ENCODE measurements at regions not wholly inside any gene's neighbourhood (a gene's known extent, or its start where the extent isn't known, plus 50 kb on each side); places are given as distances from the start of the nearest gene placed in this dataset.

DNA sequence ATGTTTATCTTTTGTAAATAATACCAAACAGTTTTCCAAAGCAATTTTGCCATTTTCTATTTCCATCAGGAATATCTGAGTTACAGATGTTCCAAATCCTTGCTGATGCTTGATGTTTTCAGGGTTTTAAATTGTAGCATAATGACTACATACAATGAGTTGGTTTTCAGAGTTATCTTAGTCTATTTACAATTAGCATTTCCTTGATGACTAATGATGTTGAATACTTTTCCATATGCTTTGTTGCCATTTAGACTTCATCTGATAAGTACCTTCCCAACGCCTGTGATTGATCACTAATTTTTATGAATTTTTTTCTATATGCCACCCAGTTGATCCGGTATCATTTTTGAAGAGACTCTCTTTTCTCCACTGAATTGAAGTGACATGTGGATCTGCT is 102.3 kb downstream of the SLC25A46 start:
- no peak for DNase-seq
- no peaks in the 10 kb centered on the region for H3K4me1 ChIP-seq
- TF ChIP-seq, protein P1, sequence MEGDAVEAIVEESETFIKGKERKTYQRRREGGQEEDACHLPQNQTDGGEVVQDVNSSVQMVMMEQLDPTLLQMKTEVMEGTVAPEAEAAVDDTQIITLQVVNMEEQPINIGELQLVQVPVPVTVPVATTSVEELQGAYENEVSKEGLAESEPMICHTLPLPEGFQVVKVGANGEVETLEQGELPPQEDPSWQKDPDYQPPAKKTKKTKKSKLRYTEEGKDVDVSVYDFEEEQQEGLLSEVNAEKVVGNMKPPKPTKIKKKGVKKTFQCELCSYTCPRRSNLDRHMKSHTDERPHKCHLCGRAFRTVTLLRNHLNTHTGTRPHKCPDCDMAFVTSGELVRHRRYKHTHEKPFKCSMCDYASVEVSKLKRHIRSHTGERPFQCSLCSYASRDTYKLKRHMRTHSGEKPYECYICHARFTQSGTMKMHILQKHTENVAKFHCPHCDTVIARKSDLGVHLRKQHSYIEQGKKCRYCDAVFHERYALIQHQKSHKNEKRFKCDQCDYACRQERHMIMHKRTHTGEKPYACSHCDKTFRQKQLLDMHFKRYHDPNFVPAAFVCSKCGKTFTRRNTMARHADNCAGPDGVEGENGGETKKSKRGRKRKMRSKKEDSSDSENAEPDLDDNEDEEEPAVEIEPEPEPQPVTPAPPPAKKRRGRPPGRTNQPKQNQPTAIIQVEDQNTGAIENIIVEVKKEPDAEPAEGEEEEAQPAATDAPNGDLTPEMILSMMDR (IDR thresholded peaks at IDR 0.05; ENCODE audit: borderline replicate concordance) = no peak
- intact Hi-C loops (cut with micrococcal nuclease) = no loop called here
- no peaks in the 10 kb centered on the region for H3K36me3 ChIP-seq
- no peaks in the 10 kb centered on the region for H3K9me3 ChIP-seq (replicated peaks)
- H3K27me3 ChIP-seq (ENCODE audit: low read depth) = no peaks in the 10 kb centered on the region
- H3K27ac ChIP-seq (replicated peaks) = no peak overlapping the region
- H3K4me3 ChIP-seq = no peak overlapping the region

DNA sequence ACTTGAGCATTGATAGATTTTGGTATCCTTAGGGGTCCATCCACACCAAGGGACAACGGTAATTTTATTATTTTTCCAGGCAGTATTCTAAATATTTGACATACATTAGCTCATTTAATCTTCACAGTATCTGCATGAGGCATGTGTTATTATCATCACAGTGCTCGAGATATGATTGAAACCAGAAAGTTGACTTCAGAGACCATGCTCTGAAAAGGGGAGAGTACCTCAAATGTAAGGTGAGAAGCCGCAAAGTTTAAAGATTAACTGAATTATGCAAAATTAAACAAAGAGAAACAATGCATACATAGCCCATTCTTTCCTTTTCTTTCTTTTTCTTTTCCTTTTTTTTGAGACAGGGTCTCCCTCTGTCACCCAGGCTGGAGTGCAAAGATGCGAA is 104.1 kb downstream of the SLC25A46 start:
- TF ChIP-seq, protein P1 (IDR thresholded peaks at IDR 0.05; ENCODE audit: borderline replicate concordance) = no peak
- Histone ChIP-seq H3K9me3 (replicated peaks) (no peaks in the 10 kb centered on the region), H3K4me1 (no peaks in the 10 kb centered on the region), H3K27me3 (ENCODE audit: low read depth) (no peaks in the 10 kb centered on the region), H3K4me3 (no peak overlapping the region), H3K36me3 (no peaks in the 10 kb centered on the region), H3K27ac (replicated peaks) (no peak overlapping the region)
- no peak for DNase-seq
- intact Hi-C loops (cut with micrococcal nuclease) = no loop called here

DNA sequence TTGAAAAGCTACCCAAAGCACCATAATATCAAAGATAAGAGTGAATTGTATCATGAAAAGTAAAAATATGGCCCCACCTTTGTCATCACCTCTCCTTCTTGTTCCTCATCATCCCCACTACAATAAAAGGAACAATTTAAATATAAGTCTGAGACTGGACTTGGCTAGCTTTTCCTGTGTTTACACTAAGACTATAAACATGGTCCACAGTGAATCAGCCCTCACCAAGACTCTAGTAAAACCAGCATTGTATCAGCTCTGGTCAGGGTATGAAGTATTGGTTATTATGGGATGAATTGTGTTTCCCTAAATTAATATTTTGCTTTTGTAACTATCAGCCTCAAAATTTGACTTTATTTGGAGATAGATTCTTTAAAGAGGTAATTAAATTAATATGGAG is 105.4 kb downstream of the SLC25A46 start:
- Histone ChIP-seq H3K27ac (replicated peaks) (no peak overlapping the region), H3K4me3 (no peak overlapping the region), H3K4me1 (no peaks in the 10 kb centered on the region), H3K9me3 (replicated peaks) (peaks cover 13% of the 10 kb centered on the region), H3K36me3 (no peaks in the 10 kb centered on the region), H3K27me3 (ENCODE audit: low read depth) (no peaks in the 10 kb centered on the region)
- TF ChIP-seq, protein P1 (IDR thresholded peaks at IDR 0.05; ENCODE audit: borderline replicate concordance) = no peak
- intact Hi-C loops (cut with micrococcal nuclease) = no loop called here
- DNase-seq = no peak

DNA sequence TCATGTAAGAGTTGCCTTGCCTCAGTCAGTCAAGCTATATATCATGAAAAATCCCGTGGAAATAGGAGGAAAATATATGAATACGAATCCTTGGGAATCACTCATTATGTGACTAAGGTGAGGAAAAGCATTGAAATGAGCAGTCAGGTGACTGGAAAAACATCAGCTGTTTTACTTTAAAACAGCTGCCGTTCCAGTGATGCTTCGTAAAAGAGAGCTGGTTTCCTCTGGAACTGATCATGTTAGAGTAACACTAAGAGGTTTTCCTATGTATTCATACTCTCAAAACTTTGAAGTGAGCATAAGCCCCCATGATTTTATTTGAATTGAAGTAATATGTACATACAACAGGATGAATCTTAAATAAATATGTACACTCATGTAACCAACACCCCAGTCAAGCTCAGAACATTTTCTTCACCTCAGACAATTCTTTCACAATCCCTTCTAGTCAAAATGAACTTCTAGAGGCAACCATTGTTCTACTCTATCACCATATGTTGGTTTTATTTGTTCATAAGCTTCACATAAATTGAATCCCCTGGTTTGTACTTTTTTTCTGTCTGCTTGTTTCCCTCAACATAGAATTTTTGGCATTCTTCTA is 107.7 kb downstream of the SLC25A46 start:
- H3K27me3 ChIP-seq (ENCODE audit: low read depth) = no peaks in the 10 kb centered on the region
- no peak overlapping the region for H3K27ac ChIP-seq (replicated peaks)
- DNase-seq = no peak
- H3K36me3 ChIP-seq = no peaks in the 10 kb centered on the region
- peaks cover 19% of the 10 kb centered on the region for H3K9me3 ChIP-seq (replicated peaks)
- TF ChIP-seq, protein P1 (IDR thresholded peaks at IDR 0.05; ENCODE audit: borderline replicate concordance) = no peak
- intact Hi-C loops (cut with micrococcal nuclease) = no loop called here
- H3K4me1 ChIP-seq = no peaks in the 10 kb centered on the region
- H3K4me3 ChIP-seq = no peak overlapping the region

DNA sequence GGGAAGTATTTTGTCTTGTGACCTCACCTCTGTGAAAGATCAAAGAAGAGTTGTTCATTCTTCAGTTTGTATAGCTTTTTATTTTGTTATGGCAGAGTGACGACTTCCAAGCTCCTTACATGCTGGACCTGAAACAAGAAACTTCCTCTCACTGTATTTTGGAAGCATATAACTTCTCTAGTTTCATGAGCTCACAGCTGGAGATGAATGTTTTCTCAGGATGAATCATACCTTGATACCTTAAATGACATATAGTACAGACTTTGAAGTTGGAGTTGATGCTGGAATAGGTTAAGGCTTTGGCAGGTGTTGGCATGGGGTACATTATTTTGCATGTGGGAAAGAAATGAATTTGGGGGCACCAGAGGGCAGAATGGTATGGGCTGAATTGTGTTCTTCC is 112.5 kb downstream of the SLC25A46 start:
- no peaks in the 10 kb centered on the region for H3K36me3 ChIP-seq
- TF ChIP-seq, protein P1 (IDR thresholded peaks at IDR 0.05; ENCODE audit: borderline replicate concordance) = no peak
- H3K9me3 ChIP-seq (replicated peaks) = peaks cover 19% of the 10 kb centered on the region
- no peaks in the 10 kb centered on the region for H3K4me1 ChIP-seq
- DNase-seq = no peak
- H3K4me3 ChIP-seq = no peak overlapping the region
- H3K27ac ChIP-seq (replicated peaks) = no peak overlapping the region
- H3K27me3 ChIP-seq (ENCODE audit: low read depth) = no peaks in the 10 kb centered on the region
- intact Hi-C loops (cut with micrococcal nuclease) = no loop called here

All from left ventricle myocardium inferior (tissue), 1 donor.